Ovary (tissue), 7 donors: ENCODE measurements at regions not wholly inside any gene's neighbourhood (a gene's known extent, or its start where the extent isn't known, plus 50 kb on each side); places are given as distances from the start of the nearest gene placed in this dataset.

Experiments used
- DNase-seq, 5 donors: peaks; one replicate each; pipeline ENCODE4 v3.0.0-alpha.2; 2019 to 2020
- H3K27ac ChIP-seq, 2 donors: fragments of 200-600 bp; one replicate each; pipeline versions ENCODE4 v1.5.1 to v1.8.0; 2019 to 2022
- H3K27me3 ChIP-seq: fragments of 200-600 bp; one replicate; pipeline ENCODE4 v1.8.0; 2022
- H3K36me3 ChIP-seq: fragments of 200-600 bp; sonication (generic); one replicate; pipeline ENCODE4 v1.5.1; 2019
- H3K4me1 ChIP-seq: one replicate; pipeline ENCODE4 v1.8.1; 2013; ENCODE audit warnings: mild to moderate bottlenecking, moderate library complexity; ENCODE audit not compliant: insufficient read depth
- H3K4me3 ChIP-seq: fragments of 200-600 bp; sonication (generic); one replicate; pipeline ENCODE4 v1.5.1; 2017
- H3K9me3 ChIP-seq, 2 donors: fragments of 200-600 bp in 1 of 2; sonication (generic) in 1 of 2; one replicate each; pipeline versions ENCODE4 v1.5.1 to v1.8.1; 2013 to 2019; ENCODE audit warnings: mild to moderate bottlenecking in 1 of 2, moderate library complexity in 1 of 2
- EP300 ChIP-seq: sonication (generic); formaldehyde crosslinking; IDR thresholded peaks from one replicate; pipeline ENCODE4 v1.6.1; 2017; ENCODE audit warnings: antibody characterized with exemption
- POLR2A ChIP-seq: fragments of 450-650 bp; IDR thresholded peaks from one replicate; pipeline ENCODE4 v1.6.1; 2017; ENCODE audit warnings: antibody characterized with exemption, mild to moderate bottlenecking, moderate library complexity
- WGBS, 3 donors: extraction: QIAGEN DNeasy Blood & Tissue Kit in 1 of 3; methylation state at CpG; one replicate each; pipeline versions ENCODE4 v1.1.5 to v1.1.7; 2013 to 2017; 5-methylcytosine and 5-hydroxymethylcytosine counted together
- intact Hi-C, 4 donors: fragments of 100-400 bp; cut with DNase I; formaldehyde crosslinking; loops; one replicate each; pipeline versions ENCODE4 v1.11.0 to v1.15.1; 2022 to 2023
- TF ChIP-seq, protein P1 (sequence below), 3 donors: fragments of 450-650 bp in 2 of 3; fragments of 200-600 bp in 1 of 3; IDR thresholded peaks; one replicate each; pipeline versions ENCODE4 v1.5.1 to v1.8.0; 2016 to 2022; ENCODE audit warnings: antibody characterized with exemption in 3 of 3, mild to moderate bottlenecking in 1 of 3
- donor health status: DM: no; HTN: no; CAD: no; lungs with moderate emphysema.
- donor health status: DM: no; HTN: no; CAD: no.
- donor health status: Bipolar disorder and iron deficiency.
- donor health status: DM: no; HTN: no; CAD: no.
- donor health status: DM: yes; HTN: yes; CAD: no.

DNA sequence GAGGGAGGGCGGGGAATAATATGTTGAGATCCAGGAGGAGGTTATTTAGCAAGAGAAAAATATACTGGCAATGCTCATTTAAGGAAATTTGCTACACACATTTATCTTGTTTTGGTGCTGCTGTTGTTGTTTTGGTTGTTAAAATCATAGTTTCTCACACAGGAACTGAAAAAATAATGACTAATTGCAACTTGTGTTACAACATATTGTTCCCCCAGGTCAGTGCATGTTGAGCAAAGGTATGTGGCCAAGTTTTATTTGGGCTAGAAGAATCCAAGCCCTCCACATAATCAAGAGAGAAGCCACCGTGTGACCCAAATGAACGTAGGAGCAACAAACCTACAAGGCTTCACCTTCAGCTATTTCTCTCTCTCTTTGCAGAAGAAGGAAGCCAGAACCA, 220.3 kb upstream of the DAPK1 start:
- H3K27me3 ChIP-seq, result no peaks in the 10 kb centered on the region
- H3K36me3 ChIP-seq, result no peaks in the 10 kb centered on the region
- H3K4me3 ChIP-seq, result no peak overlapping the region
- intact Hi-C loops, result no loop called here
- 37 to 54% (median 49%) methylated on average over 3 of the region's 3 CpGs for WGBS, 3 donors
- no peak for DNase-seq
- H3K4me1 ChIP-seq, result peaks cover 8% of the 10 kb centered on the region
- H3K27ac ChIP-seq, result no peak overlapping the region
- TF ChIP-seq, protein P1, sequence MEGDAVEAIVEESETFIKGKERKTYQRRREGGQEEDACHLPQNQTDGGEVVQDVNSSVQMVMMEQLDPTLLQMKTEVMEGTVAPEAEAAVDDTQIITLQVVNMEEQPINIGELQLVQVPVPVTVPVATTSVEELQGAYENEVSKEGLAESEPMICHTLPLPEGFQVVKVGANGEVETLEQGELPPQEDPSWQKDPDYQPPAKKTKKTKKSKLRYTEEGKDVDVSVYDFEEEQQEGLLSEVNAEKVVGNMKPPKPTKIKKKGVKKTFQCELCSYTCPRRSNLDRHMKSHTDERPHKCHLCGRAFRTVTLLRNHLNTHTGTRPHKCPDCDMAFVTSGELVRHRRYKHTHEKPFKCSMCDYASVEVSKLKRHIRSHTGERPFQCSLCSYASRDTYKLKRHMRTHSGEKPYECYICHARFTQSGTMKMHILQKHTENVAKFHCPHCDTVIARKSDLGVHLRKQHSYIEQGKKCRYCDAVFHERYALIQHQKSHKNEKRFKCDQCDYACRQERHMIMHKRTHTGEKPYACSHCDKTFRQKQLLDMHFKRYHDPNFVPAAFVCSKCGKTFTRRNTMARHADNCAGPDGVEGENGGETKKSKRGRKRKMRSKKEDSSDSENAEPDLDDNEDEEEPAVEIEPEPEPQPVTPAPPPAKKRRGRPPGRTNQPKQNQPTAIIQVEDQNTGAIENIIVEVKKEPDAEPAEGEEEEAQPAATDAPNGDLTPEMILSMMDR (IDR thresholded peaks at IDR 0.05), result no peak
- TF ChIP-seq POLR2A (no peak), EP300 (no peak)
- no peaks in the 10 kb centered on the region for H3K9me3 ChIP-seq

DNA sequence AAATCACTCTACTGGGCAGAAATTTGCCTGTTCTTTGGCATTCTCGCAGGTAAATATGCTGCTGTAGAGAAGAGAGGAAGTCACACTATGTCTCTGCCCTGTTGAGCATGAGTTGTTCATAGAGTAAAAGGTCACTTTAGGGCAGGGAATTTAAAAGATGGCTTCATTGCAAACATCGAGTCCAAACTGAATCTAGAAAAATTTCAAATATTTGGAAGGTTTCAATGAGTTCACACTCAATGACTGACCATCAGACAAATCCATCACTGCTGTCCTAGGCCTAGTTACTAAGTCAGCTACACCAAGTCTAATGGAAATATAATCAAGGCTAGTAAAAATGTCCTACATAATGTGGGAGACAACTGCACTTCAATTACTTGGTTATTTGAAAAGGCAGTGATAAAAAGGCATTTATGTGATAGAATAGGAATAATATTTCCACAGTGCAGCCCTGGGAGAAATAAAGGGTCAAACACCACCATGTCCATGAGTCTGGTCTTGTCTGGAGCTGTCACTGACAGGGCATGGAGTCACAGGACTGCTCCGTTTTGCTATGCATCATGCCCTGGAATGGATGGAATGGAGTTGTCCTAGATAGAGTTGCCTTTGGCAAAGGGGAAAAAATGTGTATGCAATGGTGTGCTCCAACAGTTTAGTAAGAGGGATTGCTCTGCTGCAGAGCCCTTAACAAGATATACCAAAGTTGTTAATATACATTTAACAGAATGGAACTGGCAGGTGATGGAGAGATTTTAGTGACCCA, 218.5 kb upstream of the DAPK1 start:
- no peak for TF ChIP-seq POLR2A
- no peak for TF ChIP-seq EP300
- TF ChIP-seq, protein P1 (IDR thresholded peaks at IDR 0.05), result no peak
- Histone ChIP-seq H3K9me3 (no peaks in the 10 kb centered on the region), H3K4me1 (peaks cover 8% of the 10 kb centered on the region), H3K4me3 (no peak overlapping the region), H3K27ac (no peak overlapping the region), H3K27me3 (no peaks in the 10 kb centered on the region), H3K36me3 (no peaks in the 10 kb centered on the region)
- 66 to 82% (median 73%) methylated on average over 3 of the region's 3 CpGs for WGBS, 3 donors
- DNase-seq, result no peak
- intact Hi-C loops, result no loop called here

DNA sequence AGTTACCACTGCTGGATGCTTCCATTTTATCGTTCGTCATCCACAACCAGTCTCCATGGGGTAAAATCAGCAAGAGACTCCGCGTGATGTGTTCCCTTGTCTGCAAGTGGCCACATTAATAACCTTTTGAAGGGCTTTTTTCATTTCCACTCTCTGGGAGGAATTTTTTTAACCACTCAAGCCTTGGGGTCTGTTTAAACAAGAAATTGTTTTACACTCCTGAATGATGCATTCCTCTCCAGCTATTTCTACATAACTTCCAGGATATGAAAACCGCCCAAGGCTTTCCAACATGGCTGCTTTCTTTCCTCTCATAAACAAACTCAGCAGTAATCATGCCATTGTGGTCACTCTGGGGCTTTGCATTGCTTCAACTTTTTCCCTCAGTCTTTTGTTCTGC, 217.2 kb upstream of the DAPK1 start:
- Histone ChIP-seq H3K27me3 (no peaks in the 10 kb centered on the region), H3K27ac (no peak overlapping the region), H3K4me1 (peaks cover 8% of the 10 kb centered on the region), H3K9me3 (no peaks in the 10 kb centered on the region), H3K36me3 (no peaks in the 10 kb centered on the region), H3K4me3 (no peak overlapping the region)
- DNase-seq, result no peak
- 96 to 97% (median 96%) methylated on average over 5 of the region's 5 CpGs for WGBS, 3 donors
- intact Hi-C loops, result no loop called here
- no peak for TF ChIP-seq EP300
- TF ChIP-seq, protein P1 (IDR thresholded peaks at IDR 0.05), result no peak
- no peak for TF ChIP-seq POLR2A

DNA sequence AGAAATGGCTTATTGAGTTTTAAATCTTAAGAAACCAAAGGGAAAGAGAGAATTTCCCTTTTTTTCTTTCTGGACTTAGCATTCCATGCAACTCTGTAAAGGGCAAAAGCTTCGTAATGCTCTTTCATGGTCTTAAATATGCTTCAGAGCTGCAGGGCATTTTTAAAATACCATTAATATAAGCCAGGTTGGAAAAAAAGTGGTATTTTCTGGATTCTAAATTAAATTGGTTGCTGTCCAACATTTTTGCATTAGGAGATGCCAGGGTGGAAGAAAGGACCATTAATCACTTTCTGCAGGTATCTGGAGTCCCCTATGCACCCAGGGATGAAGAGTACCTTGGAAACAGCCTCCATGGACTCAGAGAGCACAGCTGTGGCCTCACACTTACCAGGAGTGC, 215.1 kb upstream of the DAPK1 start:
- H3K27me3 ChIP-seq, result no peaks in the 10 kb centered on the region
- intact Hi-C loops, result no loop called here
- H3K4me3 ChIP-seq, result no peak overlapping the region
- no peak for DNase-seq
- H3K4me1 ChIP-seq, result peaks cover 3% of the 10 kb centered on the region
- no peaks in the 10 kb centered on the region for H3K9me3 ChIP-seq
- H3K27ac ChIP-seq, result no peak overlapping the region
- no peaks in the 10 kb centered on the region for H3K36me3 ChIP-seq
- 54 to 82% (median 62%) methylated on average over 1 of the region's 1 CpG for WGBS, 3 donors
- no peak for TF ChIP-seq POLR2A
- TF ChIP-seq EP300, result no peak
- TF ChIP-seq, protein P1 (IDR thresholded peaks at IDR 0.05), result no peak
